ENCODE measurements at regions not wholly inside any gene's neighbourhood (a gene's known extent, or its start where the extent isn't known, plus 50 kb on each side); places are given as distances from the start of the nearest gene placed in this dataset.

GRCh38 chr20:4451487-4452081 is 202.5 kb upstream of the ADRA1D start:
- TF ChIP-seq CTCF (IDR thresholded peaks at IDR 0.05): no peak
- TF ChIP-seq POLR2A (IDR thresholded peaks at IDR 0.05): no peak

Measured in right lobe of liver (tissue), 4 donors.